ENCODE measurements at regions not wholly inside any gene's neighbourhood (a gene's known extent, or its start where the extent isn't known, plus 50 kb on each side); places are given as distances from the start of the nearest gene placed in this dataset.

GRCh38 chr14:38629412-38629811 is 373.5 kb upstream of the CLEC14A start:
- H3K4me3 ChIP-seq (ENCODE audit: low read depth, low read length) = no peak overlapping the region
- no peak for DNase-seq (ENCODE audit: low read depth, low spot score)

GRCh38 chr14:38627163-38627562 is 371.3 kb upstream of the CLEC14A start:
- in situ Hi-C loops (cut with HindIII; ENCODE audit: low sequenced_read_pairs) = no loop called here
- no peak for DNase-seq (ENCODE audit: low read depth, low spot score)
- no peak overlapping the region for H3K4me3 ChIP-seq (ENCODE audit: low read depth, low read length)
- TF ChIP-seq CTCF (IDR thresholded peaks at IDR 0.05; ENCODE audit: low read depth, low read length) = no peak

More at GRCh38 chr14:38629412-38629811, 373.5 kb upstream of the CLEC14A start:
- in situ Hi-C loops (cut with HindIII; ENCODE audit: low sequenced_read_pairs) = no loop called here
- no peak for TF ChIP-seq CTCF (IDR thresholded peaks at IDR 0.05; ENCODE audit: low read depth, low read length)

- no peak for TF ChIP-seq CTCF (IDR thresholded peaks at IDR 0.05; ENCODE audit: low read depth, low read length)
- H3K4me3 ChIP-seq (ENCODE audit: low read depth, low read length) = no peak overlapping the region
- in situ Hi-C loops (cut with HindIII; ENCODE audit: low sequenced_read_pairs) = no loop called here
- no peak for DNase-seq (ENCODE audit: low read depth, low spot score)
Measured at GRCh38 chr14:38623661-38624060, 367.8 kb upstream of the CLEC14A start.

- TF ChIP-seq CTCF (IDR thresholded peaks at IDR 0.05; ENCODE audit: low read depth, low read length) = no peak
- DNase-seq (ENCODE audit: low read depth, low spot score) = no peak
- in situ Hi-C loops (cut with HindIII; ENCODE audit: low sequenced_read_pairs) = no loop called here
- no peak overlapping the region for H3K4me3 ChIP-seq (ENCODE audit: low read depth, low read length)
Measured at GRCh38 chr14:38618514-38618913, 362.6 kb upstream of the CLEC14A start.

GRCh38 chr14:38616959-38617358 is 361.1 kb upstream of the CLEC14A start:
- TF ChIP-seq CTCF (IDR thresholded peaks at IDR 0.05; ENCODE audit: low read depth, low read length) = no peak
- no peak overlapping the region for H3K4me3 ChIP-seq (ENCODE audit: low read depth, low read length)
- DNase-seq (ENCODE audit: low read depth, low spot score) = no peak
- in situ Hi-C loops (cut with HindIII; ENCODE audit: low sequenced_read_pairs) = no loop called here

- no peak for TF ChIP-seq CTCF (IDR thresholded peaks at IDR 0.05; ENCODE audit: low read depth, low read length)
- no peak for DNase-seq (ENCODE audit: low read depth, low spot score)
- H3K4me3 ChIP-seq (ENCODE audit: low read depth, low read length) = no peak overlapping the region
- in situ Hi-C loops (cut with HindIII; ENCODE audit: low sequenced_read_pairs) = no loop called here
Measured at GRCh38 chr14:38611928-38612327, 356.0 kb upstream of the CLEC14A start.

- no peak for TF ChIP-seq CTCF (IDR thresholded peaks at IDR 0.05; ENCODE audit: low read depth, low read length)
- no peak for DNase-seq (ENCODE audit: low read depth, low spot score)
- no peak overlapping the region for H3K4me3 ChIP-seq (ENCODE audit: low read depth, low read length)
- in situ Hi-C loops (cut with HindIII; ENCODE audit: low sequenced_read_pairs) = no loop called here
Measured at GRCh38 chr14:38608244-38608643, 352.4 kb upstream of the CLEC14A start.
